Lower leg skin (tissue), 3 donors: ENCODE measurements at regions not wholly inside any gene's neighbourhood (a gene's known extent, or its start where the extent isn't known, plus 50 kb on each side); places are given as distances from the start of the nearest gene placed in this dataset.

ENCODE experiments used
- CTCF ChIP-seq, 3 donors: fragments of 450-650 bp; IDR thresholded peaks; one replicate each; pipeline ENCODE4 v1.5.1; 2016; ENCODE audit warnings: antibody characterized with exemption in 3 of 3, mild to moderate bottlenecking in 3 of 3, moderate library complexity in 2 of 3
- POLR2A ChIP-seq, 2 donors: fragments of 450-650 bp; IDR thresholded peaks; one replicate each; pipeline ENCODE4 v1.6.1; 2016 to 2017; ENCODE audit warnings: antibody characterized with exemption in 2 of 2, mild to moderate bottlenecking in 1 of 2, moderate library complexity in 1 of 2

- TF ChIP-seq CTCF (IDR thresholded peaks at IDR 0.05) (no peak), POLR2A (IDR thresholded peaks at IDR 0.05) (no peak)
Observed at GRCh38 chr4:63965875-63966274, 443.4 kb downstream of the TECRL start.
